ENCODE measurements at regions not wholly inside any gene's neighbourhood (a gene's known extent, or its start where the extent isn't known, plus 50 kb on each side); places are given as distances from the start of the nearest gene placed in this dataset.

GRCh38 chr1:101081496-101082488 is 56.2 kb upstream of the DPH5 start:
- DNase-seq, result no peak

- DNase-seq, result no peak
Observed at GRCh38 chr1:101080859-101081258, 55.3 kb upstream of the DPH5 start.

DNA sequence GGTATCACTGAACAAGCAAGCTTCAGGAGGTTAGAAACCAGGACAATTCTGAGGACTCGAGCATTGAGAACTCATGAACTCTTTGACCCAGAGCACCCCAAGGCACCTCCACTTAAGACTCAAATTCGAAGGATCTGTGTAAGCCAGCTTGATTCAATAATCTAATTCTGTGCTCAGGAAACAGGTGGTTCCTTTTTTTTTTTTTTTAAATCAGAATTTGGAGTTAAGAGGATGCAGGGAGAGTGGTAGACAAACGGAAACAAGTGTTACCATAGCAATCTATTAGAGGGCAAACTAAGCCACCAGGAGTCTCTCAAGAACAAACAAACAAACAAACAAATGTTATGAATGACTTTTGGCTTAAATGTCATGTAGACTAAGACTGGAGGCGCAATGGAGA is 53.8 kb upstream of the DPH5 start:
- DNase-seq, result no peak

DNA sequence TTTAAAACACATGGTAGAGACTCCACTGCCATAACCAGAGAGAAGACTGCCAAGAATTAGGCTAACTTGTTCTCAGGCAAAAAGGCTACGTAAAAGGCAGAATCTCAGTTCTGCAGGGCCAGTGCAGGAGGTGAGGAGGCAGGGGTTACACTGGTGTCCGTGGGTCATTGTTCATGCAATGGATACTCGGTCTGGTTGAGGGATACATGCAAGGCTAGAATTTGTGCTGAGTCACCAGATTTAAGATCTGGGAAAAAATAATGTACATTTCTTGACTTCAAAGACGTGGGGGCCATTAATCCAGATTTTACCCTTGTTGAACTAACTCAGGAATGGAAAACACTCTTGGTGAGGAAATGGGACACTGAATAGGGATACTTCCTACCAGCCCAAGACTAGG is 52.3 kb upstream of the DPH5 start:
- DNase-seq, result no peak

DNA sequence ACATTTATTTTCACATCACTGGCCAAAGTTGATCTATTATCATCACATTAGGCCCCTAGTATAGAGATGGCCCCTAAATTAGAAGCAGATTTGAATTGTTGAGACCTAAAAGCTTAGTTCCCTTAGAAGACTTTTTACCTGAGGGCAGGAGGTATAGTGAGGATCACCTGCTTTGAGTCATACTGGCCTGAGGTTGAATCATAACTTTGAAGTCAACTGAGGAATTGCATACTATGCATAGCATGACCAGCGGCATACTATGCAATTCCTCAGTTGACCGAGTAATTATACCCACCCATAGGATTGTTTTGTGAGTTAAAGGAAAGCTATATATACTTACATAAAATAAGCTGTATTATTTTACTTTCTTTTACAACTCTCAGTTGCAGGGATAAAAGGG is 50.3 kb upstream of the DPH5 start:
- no peak for DNase-seq

Measured in NCI-H2171 treated with DMSO at 0.1 percent for 48 hours (cell line).